ENCODE measurements at regions not wholly inside any gene's neighbourhood (a gene's known extent, or its start where the extent isn't known, plus 50 kb on each side); places are given as distances from the start of the nearest gene placed in this dataset.

- no peak for DNase-seq
Measured at GRCh38 chrX:110432091-110432905, 73.7 kb downstream of the RTL9 start.

- no peak for DNase-seq
Measured at GRCh38 chrX:110432906-110433215, 74.2 kb downstream of the RTL9 start.

GRCh38 chrX:110435196-110435595, 76.5 kb downstream of the RTL9 start:
- DNase-seq = no peak

GRCh38 chrX:110436523-110436922, 77.9 kb downstream of the RTL9 start:
- no peak for DNase-seq

GRCh38 chrX:110437686-110438085, 79.0 kb downstream of the RTL9 start:
- DNase-seq = no peak

- no peak for DNase-seq
Measured at GRCh38 chrX:110440016-110440805, 81.6 kb downstream of the RTL9 start.

- no peak for DNase-seq
Measured at GRCh38 chrX:110442635-110443034, 84.0 kb downstream of the RTL9 start.

- no peak for DNase-seq
Measured at GRCh38 chrX:110444996-110445395, 86.3 kb downstream of the RTL9 start.

- no peak for DNase-seq
Measured at GRCh38 chrX:110448459-110448858, 89.8 kb downstream of the RTL9 start.

- no peak for DNase-seq
Measured at GRCh38 chrX:110449312-110449711, 90.7 kb downstream of the RTL9 start.

- peak; percentile 61 for DNase-seq
Measured at GRCh38 chrX:110450050-110450449, 91.4 kb downstream of the RTL9 start.

- DNase-seq = no peak
Measured at GRCh38 chrX:110454336-110454735, 95.7 kb downstream of the RTL9 start.

GRCh38 chrX:110462957-110463356, 104.3 kb downstream of the RTL9 start:
- no peak for DNase-seq

GRCh38 chrX:110466790-110467189, 108.1 kb downstream of the RTL9 start:
- DNase-seq = no peak

GRCh38 chrX:110472265-110472664, 113.6 kb downstream of the RTL9 start:
- no peak for DNase-seq

- no peak for DNase-seq
Measured at GRCh38 chrX:110477593-110478228, 119.1 kb downstream of the RTL9 start.

GRCh38 chrX:110491846-110492620, 133.4 kb downstream of the RTL9 start:
- DNase-seq = no peak

- no peak for DNase-seq
Measured at GRCh38 chrX:110504947-110505346, 146.3 kb downstream of the RTL9 start.

GRCh38 chrX:110509755-110510532, 151.3 kb downstream of the RTL9 start:
- no peak for DNase-seq

GRCh38 chrX:110511238-110511637, 152.6 kb downstream of the RTL9 start:
- no peak for DNase-seq

- no peak for DNase-seq
Measured at GRCh38 chrX:110512341-110512740, 153.7 kb downstream of the RTL9 start.

- no peak for DNase-seq
Measured at GRCh38 chrX:110514509-110514908, 155.9 kb downstream of the RTL9 start.

Data from CD4-positive, alpha-beta T cell treated with Interleukin-6 for 4 hours (primary cell).